OCI-LY7 (cell line): ENCODE measurements at regions not wholly inside any gene's neighbourhood (a gene's known extent, or its start where the extent isn't known, plus 50 kb on each side); places are given as distances from the start of the nearest gene placed in this dataset.

Source experiments
- EZH2phosphoT487 ChIP-seq: fragments of 200-600 bp; sonication (generic); IDR thresholded peaks from 2 replicates; pipeline ENCODE4 v1.6.1; 2018; ENCODE audit warnings: low read depth, borderline replicate concordance, mild to moderate bottlenecking, mixed run types, antibody characterized with exemption, low read length, moderate library complexity, mixed read lengths
- TF ChIP-seq, protein P1 (sequence below): fragments of 200-600 bp; sonication (generic); conservative IDR thresholded peaks from 2 replicates; pipeline ENCODE4 v1.5.1; 2014; ENCODE audit warnings: mild to moderate bottlenecking, antibody characterized with exemption, low read length, moderate library complexity, mixed read lengths

DNA sequence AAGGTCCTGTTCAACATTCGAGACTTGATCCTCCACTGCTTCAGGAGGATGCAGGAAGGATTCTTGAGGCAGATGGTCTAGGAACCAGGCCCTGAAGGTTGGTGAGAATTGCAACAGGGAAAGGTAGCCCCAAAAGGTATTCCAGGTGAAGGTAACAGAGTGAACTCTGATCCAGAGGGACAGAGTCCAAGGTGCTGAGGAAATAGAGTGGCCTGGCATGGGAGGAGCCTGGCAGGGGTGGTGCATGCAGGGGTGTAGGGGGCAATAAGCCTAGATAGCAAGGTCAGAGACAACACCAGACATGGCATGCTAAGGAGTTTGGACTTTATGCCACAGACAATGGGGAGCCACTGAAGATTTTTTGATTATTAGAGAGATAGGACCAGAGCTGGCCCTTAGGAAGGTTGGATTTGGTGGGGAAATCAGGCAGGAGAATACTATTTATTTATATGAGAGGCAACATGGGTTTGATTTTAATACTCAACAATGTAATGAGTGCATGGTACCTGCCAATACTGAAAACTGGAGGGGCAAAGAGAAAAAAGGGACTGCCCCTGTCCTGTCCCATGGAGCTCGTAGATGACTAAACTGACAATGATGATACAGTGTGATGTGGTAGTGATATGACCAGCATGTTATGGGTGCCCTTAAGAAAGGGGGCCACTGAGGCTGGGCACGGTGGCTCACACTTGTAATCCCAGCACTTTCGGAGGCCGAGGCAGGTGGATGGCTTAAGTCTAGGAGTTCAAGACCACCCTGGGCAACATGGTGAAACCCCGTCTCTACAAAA, 50.5 kb upstream of the TMED10 start:
- TF ChIP-seq, protein P1, sequence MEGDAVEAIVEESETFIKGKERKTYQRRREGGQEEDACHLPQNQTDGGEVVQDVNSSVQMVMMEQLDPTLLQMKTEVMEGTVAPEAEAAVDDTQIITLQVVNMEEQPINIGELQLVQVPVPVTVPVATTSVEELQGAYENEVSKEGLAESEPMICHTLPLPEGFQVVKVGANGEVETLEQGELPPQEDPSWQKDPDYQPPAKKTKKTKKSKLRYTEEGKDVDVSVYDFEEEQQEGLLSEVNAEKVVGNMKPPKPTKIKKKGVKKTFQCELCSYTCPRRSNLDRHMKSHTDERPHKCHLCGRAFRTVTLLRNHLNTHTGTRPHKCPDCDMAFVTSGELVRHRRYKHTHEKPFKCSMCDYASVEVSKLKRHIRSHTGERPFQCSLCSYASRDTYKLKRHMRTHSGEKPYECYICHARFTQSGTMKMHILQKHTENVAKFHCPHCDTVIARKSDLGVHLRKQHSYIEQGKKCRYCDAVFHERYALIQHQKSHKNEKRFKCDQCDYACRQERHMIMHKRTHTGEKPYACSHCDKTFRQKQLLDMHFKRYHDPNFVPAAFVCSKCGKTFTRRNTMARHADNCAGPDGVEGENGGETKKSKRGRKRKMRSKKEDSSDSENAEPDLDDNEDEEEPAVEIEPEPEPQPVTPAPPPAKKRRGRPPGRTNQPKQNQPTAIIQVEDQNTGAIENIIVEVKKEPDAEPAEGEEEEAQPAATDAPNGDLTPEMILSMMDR: no peak
- TF ChIP-seq EZH2phosphoT487: no peak
